ENCODE measurements at regions not wholly inside any gene's neighbourhood (a gene's known extent, or its start where the extent isn't known, plus 50 kb on each side); places are given as distances from the start of the nearest gene placed in this dataset.

- H3K9me3 ChIP-seq (ENCODE audit: control insufficient read depth, insufficient read depth, low read depth, low read length): no peaks in the 10 kb centered on the region
- H3K4me1 ChIP-seq (ENCODE audit: control insufficient read depth, insufficient read depth, low read length): no peaks in the 10 kb centered on the region
- ChIA-PET CTCF (interaction anchor here (0.7 kb wide), 1 partner anchor 66 kb away, joined by 3 read pairs; no protein-coding TSS in a partner anchor), POLR2A (no interaction called here)
- TF ChIP-seq ZNF488 (tag by site-specific recombination; IDR thresholded peaks at IDR 0.05) (no peak), ZNF645 (tag by site-specific recombination; IDR thresholded peaks at IDR 0.05) (no peak), ZNF416 (tag by site-specific recombination; IDR thresholded peaks at IDR 0.05) (no peak), ZNF426 (tag by site-specific recombination; IDR thresholded peaks at IDR 0.05) (no peak), ZNF549 (tag by site-specific recombination; IDR thresholded peaks at IDR 0.05) (no peak), ZNF596 (tag by site-specific recombination; IDR thresholded peaks at IDR 0.05) (no peak), ZNF768 (tag by site-specific recombination; IDR thresholded peaks at IDR 0.05) (no peak), HOXA7 (CRISPR knock-in tag; IDR thresholded peaks at IDR 0.05; ENCODE audit: borderline replicate concordance) (no peak), ZBTB21 (tag by site-specific recombination; IDR thresholded peaks at IDR 0.05) (no peak), ZFP41 (tag by site-specific recombination; IDR thresholded peaks at IDR 0.05; ENCODE audit: borderline replicate concordance) (no peak), FEZF1 (tag by site-specific recombination; IDR thresholded peaks at IDR 0.05) (no peak), ZNF654 (tag by site-specific recombination; IDR thresholded peaks at IDR 0.05; ENCODE audit: low read depth) (no peak), GLIS2 (tag by site-specific recombination; IDR thresholded peaks at IDR 0.05) (no peak), ZBTB17 (tag by site-specific recombination; IDR thresholded peaks at IDR 0.05) (no peak), ZNF776 (tag by site-specific recombination; IDR thresholded peaks at IDR 0.05; ENCODE audit: borderline replicate concordance) (no peak), ZNF623 (tag by site-specific recombination; IDR thresholded peaks at IDR 0.05) (no peak), SCRT2 (tag by site-specific recombination; IDR thresholded peaks at IDR 0.05) (no peak)
- TF ChIP-seq, protein P1, sequence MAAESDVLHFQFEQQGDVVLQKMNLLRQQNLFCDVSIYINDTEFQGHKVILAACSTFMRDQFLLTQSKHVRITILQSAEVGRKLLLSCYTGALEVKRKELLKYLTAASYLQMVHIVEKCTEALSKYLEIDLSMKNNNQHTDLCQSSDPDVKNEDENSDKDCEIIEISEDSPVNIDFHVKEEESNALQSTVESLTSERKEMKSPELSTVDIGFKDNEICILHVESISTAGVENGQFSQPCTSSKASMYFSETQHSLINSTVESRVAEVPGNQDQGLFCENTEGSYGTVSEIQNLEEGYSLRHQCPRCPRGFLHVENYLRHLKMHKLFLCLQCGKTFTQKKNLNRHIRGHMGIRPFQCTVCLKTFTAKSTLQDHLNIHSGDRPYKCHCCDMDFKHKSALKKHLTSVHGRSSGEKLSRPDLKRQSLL (tag by site-specific recombination; IDR thresholded peaks at IDR 0.05): no peak
- no peaks in the 10 kb centered on the region for H3K36me3 ChIP-seq (ENCODE audit: control insufficient read depth in 2 of 2, insufficient read depth in 1 of 2, low read length in 2 of 2)
- no peak overlapping the region for H3K4me3 ChIP-seq (ENCODE audit: low read depth, low read length)
- no peak overlapping the region for H3K27ac ChIP-seq (ENCODE audit: extremely low read depth, low read depth, low read length)
Observed at GRCh38 chr7:31258391-31258790, 82.1 kb downstream of the NEUROD6 start.

GRCh38 chr7:31256506-31256905, 84.0 kb downstream of the NEUROD6 start:
- Histone ChIP-seq H3K4me1 (ENCODE audit: control insufficient read depth, insufficient read depth, low read length) (no peaks in the 10 kb centered on the region), H3K36me3 (ENCODE audit: control insufficient read depth in 2 of 2, insufficient read depth in 1 of 2, low read length in 2 of 2) (no peaks in the 10 kb centered on the region), H3K9me3 (ENCODE audit: control insufficient read depth, insufficient read depth, low read depth, low read length) (no peaks in the 10 kb centered on the region), H3K27ac (ENCODE audit: extremely low read depth, low read depth, low read length) (no peak overlapping the region), H3K4me3 (ENCODE audit: low read depth, low read length) (no peak overlapping the region)
- ChIA-PET CTCF (no interaction called here), POLR2A (no interaction called here)
- TF ChIP-seq TRIM28 (IDR thresholded peaks at IDR 0.05; ENCODE audit: borderline replicate concordance, low read length) (no peak), KLF16 (tag by site-specific recombination; IDR thresholded peaks at IDR 0.05) (no peak), ZNF747 (tag by site-specific recombination; IDR thresholded peaks at IDR 0.05) (no peak), MYNN (tag by site-specific recombination; IDR thresholded peaks at IDR 0.05; ENCODE audit: borderline replicate concordance) (no peak), ZNF677 (tag by site-specific recombination; IDR thresholded peaks at IDR 0.05) (no peak), ZNF266 (tag by site-specific recombination; IDR thresholded peaks at IDR 0.05; ENCODE audit: low read depth) (no peak), IKZF3 (tag by site-specific recombination; IDR thresholded peaks at IDR 0.05) (no peak)
- TF ChIP-seq, protein P2, sequence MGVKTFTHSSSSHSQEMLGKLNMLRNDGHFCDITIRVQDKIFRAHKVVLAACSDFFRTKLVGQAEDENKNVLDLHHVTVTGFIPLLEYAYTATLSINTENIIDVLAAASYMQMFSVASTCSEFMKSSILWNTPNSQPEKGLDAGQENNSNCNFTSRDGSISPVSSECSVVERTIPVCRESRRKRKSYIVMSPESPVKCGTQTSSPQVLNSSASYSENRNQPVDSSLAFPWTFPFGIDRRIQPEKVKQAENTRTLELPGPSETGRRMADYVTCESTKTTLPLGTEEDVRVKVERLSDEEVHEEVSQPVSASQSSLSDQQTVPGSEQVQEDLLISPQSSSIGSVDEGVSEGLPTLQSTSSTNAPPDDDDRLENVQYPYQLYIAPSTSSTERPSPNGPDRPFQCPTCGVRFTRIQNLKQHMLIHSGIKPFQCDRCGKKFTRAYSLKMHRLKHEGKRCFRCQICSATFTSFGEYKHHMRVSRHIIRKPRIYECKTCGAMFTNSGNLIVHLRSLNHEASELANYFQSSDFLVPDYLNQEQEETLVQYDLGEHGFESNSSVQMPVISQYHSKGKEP (tag by site-specific recombination; IDR thresholded peaks at IDR 0.05): no peak
